Mucosa of gallbladder (tissue), 1 donor: ENCODE measurements at regions not wholly inside any gene's neighbourhood (a gene's known extent, or its start where the extent isn't known, plus 50 kb on each side); places are given as distances from the start of the nearest gene placed in this dataset.
"Not testable (repeated sequence)": the region's sequence is repeated elsewhere in the genome, so short reads cannot be mapped to it uniquely, and the experiment has no call there.

Experiments used
- DNase-seq: peaks from one replicate; pipeline ENCODE4 v3.0.0-alpha.2; 2020; ENCODE audit warnings: low spot score
- donor health status: DM: no; HTN: no; CAD: no.

- no peak for DNase-seq
Observed at GRCh38 chr9:74333384-74334032, 163.6 kb upstream of the RORB start.

GRCh38 chr9:74334271-74334670, 162.9 kb upstream of the RORB start:
- DNase-seq = no peak

- no peak for DNase-seq
Observed at GRCh38 chr9:74336161-74336560, 161.0 kb upstream of the RORB start.

- no peak for DNase-seq
Observed at GRCh38 chr9:74348777-74349176, 148.4 kb upstream of the RORB start.

- no peak for DNase-seq
Observed at GRCh38 chr9:74355107-74355506, 142.0 kb upstream of the RORB start.

- no peak for DNase-seq
Observed at GRCh38 chr9:74357577-74357976, 139.6 kb upstream of the RORB start.

- no peak for DNase-seq
Observed at GRCh38 chr9:74358959-74359358, 138.2 kb upstream of the RORB start.

- no peak for DNase-seq
Observed at GRCh38 chr9:74361508-74361907, 135.6 kb upstream of the RORB start.

- DNase-seq = no peak
Observed at GRCh38 chr9:74362423-74362822, 134.7 kb upstream of the RORB start.

GRCh38 chr9:74366111-74366510, 131.0 kb upstream of the RORB start:
- no peak for DNase-seq

- no peak for DNase-seq
Observed at GRCh38 chr9:74369844-74370243, 127.3 kb upstream of the RORB start.

- DNase-seq = no peak
Observed at GRCh38 chr9:74373348-74373747, 123.8 kb upstream of the RORB start.

GRCh38 chr9:74379718-74380117, 117.4 kb upstream of the RORB start:
- DNase-seq = peak; percentile 11

- DNase-seq = no peak
Observed at GRCh38 chr9:74391816-74392215, 105.3 kb upstream of the RORB start.

- DNase-seq = no peak
Observed at GRCh38 chr9:74403581-74403980, 93.6 kb upstream of the RORB start.

- DNase-seq = no peak
Observed at GRCh38 chr9:74404620-74405019, 92.5 kb upstream of the RORB start.

- DNase-seq = no peak
Observed at GRCh38 chr9:74407166-74407565, 90.0 kb upstream of the RORB start.

- no peak for DNase-seq
Observed at GRCh38 chr9:74412236-74412979, 84.7 kb upstream of the RORB start.

- DNase-seq = no peak
Observed at GRCh38 chr9:74413876-74414275, 83.3 kb upstream of the RORB start.

- DNase-seq = no peak
Observed at GRCh38 chr9:74414325-74414724, 82.8 kb upstream of the RORB start.

- no peak for DNase-seq
Observed at GRCh38 chr9:74415995-74416394, 81.1 kb upstream of the RORB start.

- not testable (repeated sequence) for DNase-seq
Observed at GRCh38 chr9:74424488-74424887, 72.6 kb upstream of the RORB start.

GRCh38 chr9:74431467-74431866, 65.7 kb upstream of the RORB start:
- no peak for DNase-seq
